ENCODE measurements at regions not wholly inside any gene's neighbourhood (a gene's known extent, or its start where the extent isn't known, plus 50 kb on each side); places are given as distances from the start of the nearest gene placed in this dataset.

DNA sequence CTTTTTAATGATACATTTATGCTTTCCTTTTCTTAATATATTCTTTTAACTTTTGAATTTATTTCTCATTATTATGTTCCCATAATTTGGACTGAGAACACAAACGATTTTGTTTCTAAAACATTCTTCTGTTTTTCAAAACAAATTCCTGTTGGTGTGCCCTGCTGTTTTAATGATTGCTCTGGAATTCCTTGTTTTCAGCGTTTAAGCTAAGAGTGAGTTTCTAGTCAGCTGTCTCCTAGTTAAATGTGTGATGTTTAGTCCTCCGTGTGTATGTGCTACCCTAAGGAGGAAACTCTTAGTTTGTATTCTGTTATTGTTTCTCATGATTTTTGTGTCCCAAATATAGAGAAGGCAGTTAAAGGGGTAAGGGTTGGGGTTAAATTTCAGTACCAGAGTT, 306.1 kb upstream of the RGS17 start:
- no peak overlapping the region for H3K4me3 Mint-ChIP-seq
- DNase-seq (no peak), ATAC-seq (no peak)
- H3K36me3 ChIP-seq (ENCODE audit: control insufficient read depth in 2 of 3, insufficient read depth in 3 of 3, low read length in 3 of 3) = no peaks in the 10 kb centered on the region
- intact Hi-C loops (cut with micrococcal nuclease) = no loop called here
- H3K9me3 ChIP-seq (ENCODE audit: control insufficient read depth in 2 of 3, low read length in 3 of 3) = no peaks in the 10 kb centered on the region
- H3K27ac Mint-ChIP-seq = no peak overlapping the region
- no peaks in the 10 kb centered on the region for H3K4me1 Mint-ChIP-seq
- peaks cover 0 to 5% (median 0%) of the 10 kb centered on the region in 11 donors for H3K9me3 Mint-ChIP-seq
- no peaks in the 10 kb centered on the region for H3K27me3 Mint-ChIP-seq
- no peaks in the 10 kb centered on the region for H3K27me3 ChIP-seq (ENCODE audit: control insufficient read depth in 2 of 2, insufficient read depth in 2 of 2, low read length in 2 of 2)
- H3K4me3 ChIP-seq (ENCODE audit: low read length) = no peak overlapping the region
- no peak overlapping the region for H3K27ac ChIP-seq (ENCODE audit: low read depth, low read length)
- CTCF ChIA-PET = no interaction called here
- no peaks in the 10 kb centered on the region for H3K4me1 ChIP-seq (ENCODE audit: control insufficient read depth in 2 of 2, insufficient read depth in 2 of 2, low read length in 2 of 2)
- POLR2A ChIA-PET = no interaction called here
- H3K36me3 Mint-ChIP-seq = no peaks in the 10 kb centered on the region

DNA sequence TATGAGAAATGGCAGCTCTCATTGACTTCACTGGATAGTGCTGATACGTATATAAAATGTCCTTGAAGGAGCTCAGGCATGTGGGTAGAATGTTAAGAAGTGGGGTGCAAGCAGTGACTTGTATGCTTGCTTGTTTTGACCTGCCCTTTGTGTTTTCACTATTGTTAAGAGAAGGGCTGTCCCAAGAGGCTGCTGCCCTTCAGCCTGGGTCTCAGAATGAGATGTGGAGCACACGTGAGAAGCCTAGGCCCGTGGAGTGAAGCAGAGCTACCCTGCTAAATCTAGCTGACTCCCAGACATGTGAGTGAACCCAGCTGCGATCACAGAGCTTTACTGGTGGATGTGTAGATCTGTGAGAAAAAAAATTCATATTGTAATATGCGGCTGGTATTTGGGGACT, 305.3 kb upstream of the RGS17 start:
- no peaks in the 10 kb centered on the region for H3K27me3 ChIP-seq (ENCODE audit: control insufficient read depth in 2 of 2, insufficient read depth in 2 of 2, low read length in 2 of 2)
- Mint-ChIP-seq H3K27ac (no peak overlapping the region), H3K4me1 (no peaks in the 10 kb centered on the region), H3K9me3 (peaks cover 0 to 5% (median 0%) of the 10 kb centered on the region in 11 donors), H3K36me3 (no peaks in the 10 kb centered on the region), H3K27me3 (no peaks in the 10 kb centered on the region), H3K4me3 (no peak overlapping the region)
- ATAC-seq (no peak), DNase-seq (no peak)
- ChIA-PET CTCF (no interaction called here), POLR2A (no interaction called here)
- no peak overlapping the region for H3K4me3 ChIP-seq (ENCODE audit: low read length)
- H3K36me3 ChIP-seq (ENCODE audit: control insufficient read depth in 2 of 3, insufficient read depth in 3 of 3, low read length in 3 of 3) = no peaks in the 10 kb centered on the region
- intact Hi-C loops (cut with micrococcal nuclease) = no loop called here
- no peak overlapping the region for H3K27ac ChIP-seq (ENCODE audit: low read depth, low read length)
- no peaks in the 10 kb centered on the region for H3K4me1 ChIP-seq (ENCODE audit: control insufficient read depth in 2 of 2, insufficient read depth in 2 of 2, low read length in 2 of 2)
- no peaks in the 10 kb centered on the region for H3K9me3 ChIP-seq (ENCODE audit: control insufficient read depth in 2 of 3, low read length in 3 of 3)

DNA sequence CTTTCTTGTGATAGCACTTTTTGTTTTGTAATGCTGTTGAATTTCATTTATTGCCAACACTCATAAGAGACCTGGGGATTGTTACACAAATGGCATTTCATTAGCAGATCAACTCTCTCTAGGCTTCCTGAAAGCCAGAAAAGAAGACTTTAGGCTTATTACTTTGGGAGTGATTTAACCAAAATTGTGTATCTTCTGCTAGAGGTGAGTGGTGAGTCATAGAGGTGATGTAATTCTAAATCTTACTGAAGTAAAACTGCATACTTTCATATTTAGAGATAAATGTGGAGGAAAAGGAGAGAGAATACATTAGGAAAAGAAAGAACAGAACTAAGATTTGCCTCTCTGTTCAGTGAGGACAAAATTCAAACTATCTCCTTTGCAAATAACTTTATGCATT, 304.7 kb upstream of the RGS17 start:
- no peak overlapping the region for H3K4me3 Mint-ChIP-seq
- ChIA-PET CTCF (no interaction called here), POLR2A (no interaction called here)
- no peaks in the 10 kb centered on the region for H3K9me3 ChIP-seq (ENCODE audit: control insufficient read depth in 2 of 3, low read length in 3 of 3)
- H3K27ac ChIP-seq (ENCODE audit: low read depth, low read length) = no peak overlapping the region
- H3K9me3 Mint-ChIP-seq = peaks cover 0 to 5% (median 0%) of the 10 kb centered on the region in 11 donors
- H3K4me1 ChIP-seq (ENCODE audit: control insufficient read depth in 2 of 2, insufficient read depth in 2 of 2, low read length in 2 of 2) = no peaks in the 10 kb centered on the region
- H3K27ac Mint-ChIP-seq = no peak overlapping the region
- H3K27me3 ChIP-seq (ENCODE audit: control insufficient read depth in 2 of 2, insufficient read depth in 2 of 2, low read length in 2 of 2) = no peaks in the 10 kb centered on the region
- H3K36me3 ChIP-seq (ENCODE audit: control insufficient read depth in 2 of 3, insufficient read depth in 3 of 3, low read length in 3 of 3) = no peaks in the 10 kb centered on the region
- no peaks in the 10 kb centered on the region for H3K36me3 Mint-ChIP-seq
- intact Hi-C loops (cut with micrococcal nuclease) = no loop called here
- no peak for DNase-seq
- H3K4me1 Mint-ChIP-seq = no peaks in the 10 kb centered on the region
- H3K27me3 Mint-ChIP-seq = no peaks in the 10 kb centered on the region
- H3K4me3 ChIP-seq (ENCODE audit: low read length) = no peak overlapping the region
- ATAC-seq = no peak

DNA sequence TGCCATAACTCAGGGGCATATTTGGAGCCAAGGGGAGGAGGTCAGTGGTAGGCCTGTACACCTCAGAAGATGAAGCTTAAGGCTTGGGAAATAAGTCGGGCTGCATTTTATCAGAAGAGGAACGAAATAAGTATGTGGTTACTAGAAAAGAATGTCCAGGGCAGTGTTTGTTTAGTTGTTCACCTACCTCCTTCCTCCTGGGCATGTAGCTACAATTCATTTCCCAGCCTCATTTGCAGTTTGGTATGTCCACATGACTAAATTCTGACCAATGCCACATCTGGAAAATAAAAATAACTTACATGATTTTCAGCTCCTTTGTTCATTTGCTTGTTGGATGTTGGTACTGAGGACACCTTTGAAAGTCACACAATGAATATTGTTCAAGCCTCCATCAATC, 294.5 kb upstream of the RGS17 start:
- H3K27ac ChIP-seq (ENCODE audit: low read depth, low read length) = no peak overlapping the region
- POLR2A ChIA-PET = no interaction called here
- DNase-seq = no peak
- ATAC-seq = no peak
- H3K9me3 Mint-ChIP-seq = peaks cover 0 to 8% (median 0%) of the 10 kb centered on the region in 11 donors
- H3K4me3 ChIP-seq (ENCODE audit: low read length) = no peak overlapping the region
- no peak overlapping the region for H3K4me3 Mint-ChIP-seq
- intact Hi-C loops (cut with micrococcal nuclease) = no loop called here
- H3K27ac Mint-ChIP-seq = no peak overlapping the region
- H3K36me3 ChIP-seq (ENCODE audit: control insufficient read depth in 2 of 3, insufficient read depth in 3 of 3, low read length in 3 of 3) = no peaks in the 10 kb centered on the region
- H3K27me3 Mint-ChIP-seq = peaks cover 0 to 14% (median 4%) of the 10 kb centered on the region in 5 donors
- no peaks in the 10 kb centered on the region for H3K27me3 ChIP-seq (ENCODE audit: control insufficient read depth in 2 of 2, insufficient read depth in 2 of 2, low read length in 2 of 2)
- H3K9me3 ChIP-seq (ENCODE audit: control insufficient read depth in 2 of 3, low read length in 3 of 3) = no peaks in the 10 kb centered on the region
- H3K36me3 Mint-ChIP-seq = no peaks in the 10 kb centered on the region
- CTCF ChIA-PET = no interaction called here
- no peaks in the 10 kb centered on the region for H3K4me1 ChIP-seq (ENCODE audit: control insufficient read depth in 2 of 2, insufficient read depth in 2 of 2, low read length in 2 of 2)
- no peaks in the 10 kb centered on the region for H3K4me1 Mint-ChIP-seq

DNA sequence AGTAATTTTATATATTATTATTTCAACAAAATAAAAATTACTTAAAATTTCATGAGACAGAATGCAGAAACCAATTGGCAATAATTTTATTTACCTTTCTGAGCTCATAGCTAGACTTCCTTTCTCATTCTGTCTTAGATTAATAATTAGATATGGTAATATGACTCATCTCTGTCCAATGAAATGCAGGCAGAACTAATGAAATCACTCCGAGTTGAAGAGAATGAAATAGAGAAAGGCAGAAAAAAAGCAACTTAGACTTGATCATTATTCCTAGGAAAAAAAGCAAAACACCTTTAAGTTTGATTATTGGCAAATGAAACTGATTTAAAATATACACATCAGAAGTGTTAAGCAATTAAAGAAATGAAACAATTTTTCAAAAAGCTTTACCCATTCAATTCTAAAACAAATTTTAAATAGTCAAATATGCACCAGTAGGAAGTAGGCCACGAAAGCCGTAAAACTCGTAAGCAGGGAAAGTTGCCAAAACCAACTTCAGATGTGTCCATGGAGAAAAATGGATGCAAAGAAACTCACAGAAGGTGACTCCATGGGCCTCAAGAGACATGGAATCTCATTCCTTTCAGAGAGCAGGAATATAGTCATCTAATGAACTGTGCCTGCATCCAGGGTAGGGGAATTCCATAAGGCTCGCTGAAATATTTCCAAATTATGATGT, 293.8 kb upstream of the RGS17 start:
- Mint-ChIP-seq H3K9me3 (peaks cover 0 to 5% (median 0%) of the 10 kb centered on the region in 11 donors), H3K4me3 (no peak overlapping the region), H3K27ac (no peak overlapping the region), H3K4me1 (no peaks in the 10 kb centered on the region), H3K27me3 (peaks cover 0 to 14% (median 4%) of the 10 kb centered on the region in 5 donors), H3K36me3 (no peaks in the 10 kb centered on the region)
- Histone ChIP-seq H3K4me3 (ENCODE audit: low read length) (no peak overlapping the region), H3K36me3 (ENCODE audit: control insufficient read depth in 2 of 3, insufficient read depth in 3 of 3, low read length in 3 of 3) (no peaks in the 10 kb centered on the region), H3K9me3 (ENCODE audit: control insufficient read depth in 2 of 3, low read length in 3 of 3) (no peaks in the 10 kb centered on the region), H3K27ac (ENCODE audit: low read depth, low read length) (no peak overlapping the region), H3K27me3 (ENCODE audit: control insufficient read depth in 2 of 2, insufficient read depth in 2 of 2, low read length in 2 of 2) (no peaks in the 10 kb centered on the region), H3K4me1 (ENCODE audit: control insufficient read depth in 2 of 2, insufficient read depth in 2 of 2, low read length in 2 of 2) (no peaks in the 10 kb centered on the region)
- intact Hi-C loops (cut with micrococcal nuclease) = no loop called here
- ATAC-seq = no peak
- no peak for DNase-seq
- CTCF ChIA-PET = no interaction called here
- POLR2A ChIA-PET = no interaction called here

DNA sequence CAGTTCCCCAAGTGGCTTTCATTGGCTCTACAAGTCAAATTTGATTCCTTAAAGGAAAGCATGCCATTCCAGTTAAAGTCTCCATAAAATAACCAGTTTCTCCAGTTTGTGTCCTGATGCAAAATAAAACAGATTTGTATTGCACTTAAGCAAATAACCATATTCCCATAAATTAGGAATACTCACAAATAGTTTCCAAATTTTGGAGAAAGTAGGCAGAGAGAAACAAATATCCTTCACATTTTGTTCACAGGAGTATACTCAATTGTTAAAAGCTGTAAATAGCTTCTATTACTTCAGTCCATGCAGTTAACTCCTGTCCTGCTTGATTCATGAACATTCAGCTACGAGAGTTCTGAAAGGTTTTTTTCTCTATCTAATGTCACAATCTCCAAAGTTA, 281.4 kb upstream of the RGS17 start:
- Mint-ChIP-seq H3K27me3 (peaks cover 0 to 5% (median 0%) of the 10 kb centered on the region in 5 donors), H3K4me3 (no peak overlapping the region), H3K36me3 (no peaks in the 10 kb centered on the region), H3K4me1 (no peaks in the 10 kb centered on the region), H3K27ac (no peak overlapping the region), H3K9me3 (peaks cover 0 to 12% (median 2%) of the 10 kb centered on the region in 11 donors)
- ChIA-PET POLR2A (no interaction called here), CTCF (no interaction called here)
- no peak overlapping the region for H3K27ac ChIP-seq (ENCODE audit: low read depth, low read length)
- DNase-seq = no peak
- no peak overlapping the region for H3K4me3 ChIP-seq (ENCODE audit: low read length)
- H3K4me1 ChIP-seq (ENCODE audit: control insufficient read depth in 2 of 2, insufficient read depth in 2 of 2, low read length in 2 of 2) = no peaks in the 10 kb centered on the region
- no peaks in the 10 kb centered on the region for H3K36me3 ChIP-seq (ENCODE audit: control insufficient read depth in 2 of 3, insufficient read depth in 3 of 3, low read length in 3 of 3)
- ATAC-seq = no peak
- intact Hi-C loops (cut with micrococcal nuclease) = no loop called here
- no peaks in the 10 kb centered on the region for H3K9me3 ChIP-seq (ENCODE audit: control insufficient read depth in 2 of 3, low read length in 3 of 3)
- H3K27me3 ChIP-seq (ENCODE audit: control insufficient read depth in 2 of 2, insufficient read depth in 2 of 2, low read length in 2 of 2) = no peaks in the 10 kb centered on the region

DNA sequence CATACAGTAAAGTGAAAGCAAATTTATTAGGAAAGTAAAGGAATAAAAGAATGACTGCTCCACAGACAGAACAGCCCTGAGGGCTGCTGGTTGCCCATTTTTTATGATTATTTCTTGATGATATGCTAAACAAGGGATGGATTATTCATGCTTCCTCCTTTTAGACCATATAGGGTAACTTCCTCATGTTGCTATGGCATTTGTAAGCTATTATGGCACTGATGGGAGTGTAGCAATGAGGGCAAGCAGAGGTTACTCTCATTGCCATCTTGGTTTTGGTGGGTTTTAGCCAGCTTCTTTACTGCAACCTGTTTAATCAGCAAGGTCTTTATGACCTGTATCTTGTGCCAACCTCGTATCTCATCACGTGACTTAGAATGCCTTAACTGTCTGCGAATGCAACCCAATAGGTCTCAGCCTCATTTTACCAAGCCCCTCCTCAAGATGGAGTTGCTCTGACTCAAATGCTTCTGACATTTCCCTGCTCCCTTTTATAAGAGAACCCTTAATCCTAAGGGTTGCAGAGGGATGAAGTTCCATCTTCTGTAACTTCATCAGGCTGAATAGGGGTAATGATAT, 280.1 kb upstream of the RGS17 start:
- no peak overlapping the region for H3K4me3 Mint-ChIP-seq
- peaks cover 0 to 12% (median 3%) of the 10 kb centered on the region in 11 donors for H3K9me3 Mint-ChIP-seq
- intact Hi-C loops (cut with micrococcal nuclease) = no loop called here
- no peaks in the 10 kb centered on the region for H3K36me3 Mint-ChIP-seq
- Histone ChIP-seq H3K27me3 (ENCODE audit: control insufficient read depth in 2 of 2, insufficient read depth in 2 of 2, low read length in 2 of 2) (no peaks in the 10 kb centered on the region), H3K27ac (ENCODE audit: low read depth, low read length) (no peak overlapping the region), H3K4me1 (ENCODE audit: control insufficient read depth in 2 of 2, insufficient read depth in 2 of 2, low read length in 2 of 2) (no peaks in the 10 kb centered on the region), H3K4me3 (ENCODE audit: low read length) (no peak overlapping the region), H3K9me3 (ENCODE audit: control insufficient read depth in 2 of 3, low read length in 3 of 3) (no peaks in the 10 kb centered on the region), H3K36me3 (ENCODE audit: control insufficient read depth in 2 of 3, insufficient read depth in 3 of 3, low read length in 3 of 3) (no peaks in the 10 kb centered on the region)
- no peak overlapping the region for H3K27ac Mint-ChIP-seq
- H3K4me1 Mint-ChIP-seq = no peaks in the 10 kb centered on the region
- ATAC-seq = no peak
- ChIA-PET POLR2A (interaction anchor here (0.8 kb wide), 1 partner anchor 299 kb away, joined by 3 read pairs; no protein-coding TSS in a partner anchor), CTCF (no interaction called here)
- DNase-seq = no peak
- peaks cover 0 to 5% (median 0%) of the 10 kb centered on the region in 5 donors for H3K27me3 Mint-ChIP-seq

All from naive thymus-derived CD4-positive, alpha-beta T cell (primary cell).